AG04450 (cell line): ENCODE measurements at regions not wholly inside any gene's neighbourhood (a gene's known extent, or its start where the extent isn't known, plus 50 kb on each side); places are given as distances from the start of the nearest gene placed in this dataset.

Experiments used
- CTCF ChIA-PET: fragments of 300-600, 350-600 bp; formaldehyde crosslinking; extraction: SDS; loops from one replicate; lab custom pipeline; 2022; ENCODE audit warnings: antibody characterized with exemption, inconsistent platforms; lab: Charles Lee
- POLR2A ChIA-PET: fragments of 350-600 bp; formaldehyde crosslinking; extraction: SDS; loops from one replicate; lab custom pipeline; 2021; ENCODE audit warnings: antibody characterized with exemption, inconsistent platforms; lab: Yijun Ruan, JAX
- DNase-seq: peaks from one replicate; pipeline ENCODE4 v3.0.0-alpha.2; 2011; ENCODE audit warnings: low read depth, low spot score
- H3K27ac ChIP-seq: one replicate; pipeline ENCODE4 v1.5.1; 2012; ENCODE audit warnings: low read depth, low read length, control low read depth
- H3K27me3 ChIP-seq: one replicate; pipeline ENCODE4 v1.6.0; 2012; ENCODE audit warnings: low read length; ENCODE audit not compliant: control insufficient read depth, insufficient read depth
- H3K4me3 ChIP-seq: 2 replicates; pipeline ENCODE4 v1.5.1; 2011; ENCODE audit warnings: mild to moderate bottlenecking, low read depth, low read length, control low read depth
- H3K9me3 ChIP-seq: 2 replicates; pipeline ENCODE4 v1.5.1; 2012; ENCODE audit warnings: low read length; ENCODE audit not compliant: control insufficient read depth, insufficient read depth
- TF ChIP-seq, protein P1 (sequence below): IDR thresholded peaks from 2 replicates; pipeline ENCODE4 v1.5.1; 2011; ENCODE audit warnings: low read depth, low read length, control low read depth, inconsistent platforms

DNA sequence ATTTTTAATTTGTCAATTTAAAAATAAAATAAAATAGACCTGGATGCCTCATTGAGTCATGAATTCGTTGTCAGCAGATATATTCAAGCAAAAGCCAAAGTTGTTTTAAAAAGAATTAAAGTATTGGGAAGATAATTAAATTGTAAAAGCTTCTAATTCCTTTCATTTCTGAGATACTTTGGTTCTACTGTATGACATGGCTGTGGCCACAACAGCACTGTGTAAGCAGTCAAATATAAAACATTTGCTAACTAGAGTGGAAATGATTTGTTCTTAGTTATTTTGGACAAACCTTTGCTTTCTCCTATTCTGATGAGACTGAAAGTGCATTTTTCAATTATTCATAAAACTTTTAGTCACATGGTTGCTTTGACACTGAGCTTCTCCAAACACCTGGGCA, 143.6 kb upstream of the FAM13C start:
- H3K9me3 ChIP-seq = no peaks in the 10 kb centered on the region
- no peaks in the 10 kb centered on the region for H3K27me3 ChIP-seq
- TF ChIP-seq, protein P1, sequence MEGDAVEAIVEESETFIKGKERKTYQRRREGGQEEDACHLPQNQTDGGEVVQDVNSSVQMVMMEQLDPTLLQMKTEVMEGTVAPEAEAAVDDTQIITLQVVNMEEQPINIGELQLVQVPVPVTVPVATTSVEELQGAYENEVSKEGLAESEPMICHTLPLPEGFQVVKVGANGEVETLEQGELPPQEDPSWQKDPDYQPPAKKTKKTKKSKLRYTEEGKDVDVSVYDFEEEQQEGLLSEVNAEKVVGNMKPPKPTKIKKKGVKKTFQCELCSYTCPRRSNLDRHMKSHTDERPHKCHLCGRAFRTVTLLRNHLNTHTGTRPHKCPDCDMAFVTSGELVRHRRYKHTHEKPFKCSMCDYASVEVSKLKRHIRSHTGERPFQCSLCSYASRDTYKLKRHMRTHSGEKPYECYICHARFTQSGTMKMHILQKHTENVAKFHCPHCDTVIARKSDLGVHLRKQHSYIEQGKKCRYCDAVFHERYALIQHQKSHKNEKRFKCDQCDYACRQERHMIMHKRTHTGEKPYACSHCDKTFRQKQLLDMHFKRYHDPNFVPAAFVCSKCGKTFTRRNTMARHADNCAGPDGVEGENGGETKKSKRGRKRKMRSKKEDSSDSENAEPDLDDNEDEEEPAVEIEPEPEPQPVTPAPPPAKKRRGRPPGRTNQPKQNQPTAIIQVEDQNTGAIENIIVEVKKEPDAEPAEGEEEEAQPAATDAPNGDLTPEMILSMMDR = no peak
- H3K4me3 ChIP-seq = no peak overlapping the region
- no peak for DNase-seq
- POLR2A ChIA-PET = no interaction called here
- CTCF ChIA-PET = interaction anchor here (1.7 kb wide), 1 partner anchor 75 kb away, joined by 4 read pairs; no protein-coding TSS in a partner anchor
- no peak overlapping the region for H3K27ac ChIP-seq

DNA sequence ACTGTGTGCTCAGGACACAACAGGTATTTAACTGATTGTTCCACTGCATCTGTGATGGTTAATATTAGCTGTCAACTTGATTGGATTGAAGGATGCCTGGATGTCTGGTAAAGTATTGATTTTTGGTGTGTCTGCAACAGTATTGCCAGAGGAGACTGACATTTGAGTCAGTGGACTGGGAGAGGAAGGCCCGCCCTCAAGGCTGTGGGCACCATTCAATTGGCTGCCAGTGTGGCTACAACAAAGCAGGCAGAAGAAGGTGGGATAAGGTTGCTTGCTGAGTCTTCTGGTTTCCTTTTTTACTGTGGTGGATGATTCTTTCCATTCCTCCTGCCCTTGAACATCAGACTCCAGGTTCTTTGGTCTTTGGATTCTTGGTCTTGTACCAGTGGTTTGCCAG, 137.1 kb upstream of the FAM13C start:
- Histone ChIP-seq H3K4me3 (no peak overlapping the region), H3K9me3 (peaks cover 4% of the 10 kb centered on the region; the same call in 1 of the 2 replicates), H3K27ac (no peak overlapping the region), H3K27me3 (no peaks in the 10 kb centered on the region)
- ChIA-PET POLR2A (no interaction called here), CTCF (no interaction called here)
- DNase-seq = no peak
- TF ChIP-seq, protein P1 = no peak

DNA sequence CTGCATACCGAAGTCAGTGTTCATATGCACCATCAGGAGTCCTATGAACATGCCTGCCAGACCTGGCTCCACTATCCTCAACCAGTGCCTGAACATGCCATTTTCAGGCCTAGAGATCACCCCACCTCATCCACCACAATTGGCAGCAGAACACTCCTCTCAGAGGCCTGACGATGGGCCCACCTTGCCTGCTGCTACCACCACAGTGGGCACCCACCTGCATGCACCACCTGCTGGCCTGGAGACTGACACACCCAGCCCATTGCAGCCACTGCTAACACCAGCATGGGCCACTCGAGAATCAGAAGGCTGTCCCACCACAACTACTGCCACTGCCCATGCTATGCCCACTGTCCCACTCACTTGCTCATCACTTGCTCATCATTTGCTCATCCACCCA, 130.7 kb upstream of the FAM13C start:
- Histone ChIP-seq H3K9me3 (peaks cover 4% of the 10 kb centered on the region; the same call in 1 of the 2 replicates), H3K27ac (no peak overlapping the region), H3K27me3 (no peaks in the 10 kb centered on the region), H3K4me3 (no peak overlapping the region)
- no peak for DNase-seq
- TF ChIP-seq, protein P1 = no peak
- ChIA-PET POLR2A (no interaction called here), CTCF (no interaction called here)

DNA sequence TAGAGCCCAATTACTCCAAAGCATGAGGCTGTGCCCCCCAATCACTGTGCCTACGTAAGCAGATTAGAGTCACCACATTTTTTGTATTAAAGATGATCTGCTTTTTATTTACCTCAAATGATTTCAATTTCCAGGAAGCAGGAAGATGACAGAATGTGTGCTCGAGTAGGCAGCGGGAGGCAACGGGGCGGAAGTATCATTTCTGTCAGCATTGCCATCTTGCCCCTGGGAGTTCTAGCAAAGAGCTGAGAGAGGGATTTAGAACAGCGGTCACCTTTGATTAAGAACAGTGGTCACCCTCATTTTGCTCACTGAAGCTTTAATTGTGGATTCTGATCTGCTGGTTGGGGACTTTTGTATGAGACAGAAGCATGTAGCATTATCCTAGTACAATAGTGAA, 117.1 kb upstream of the FAM13C start:
- POLR2A ChIA-PET = no interaction called here
- no peaks in the 10 kb centered on the region for H3K9me3 ChIP-seq
- H3K4me3 ChIP-seq = no peak overlapping the region
- no peaks in the 10 kb centered on the region for H3K27me3 ChIP-seq
- CTCF ChIA-PET = no interaction called here
- TF ChIP-seq, protein P1 = no peak
- H3K27ac ChIP-seq = no peak overlapping the region
- no peak for DNase-seq

DNA sequence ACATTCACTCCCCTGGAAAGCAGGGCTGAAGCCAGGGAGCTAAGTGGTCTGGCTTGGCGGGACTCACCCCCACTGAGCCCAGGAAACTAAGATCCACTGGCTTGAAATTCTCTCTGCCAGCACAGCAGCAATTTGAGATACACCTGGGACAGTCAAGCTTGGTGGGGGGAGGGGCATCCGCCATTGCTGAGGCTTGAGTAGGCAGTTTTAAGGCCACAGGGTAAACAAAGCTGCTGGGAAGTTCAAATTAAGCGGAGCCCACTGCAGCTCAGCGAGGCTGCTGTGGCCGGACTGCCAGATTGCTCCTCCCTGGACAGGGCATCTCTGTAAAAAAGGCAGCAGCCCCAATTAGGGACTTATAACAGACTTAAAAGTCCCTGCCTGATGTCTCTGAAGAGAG, 108.2 kb upstream of the FAM13C start:
- POLR2A ChIA-PET = interaction anchor here (0.7 kb wide), 1 partner anchor 550 kb away, joined by 3 read pairs; no protein-coding TSS in a partner anchor
- TF ChIP-seq, protein P1 = no peak
- Histone ChIP-seq H3K27me3 (no peaks in the 10 kb centered on the region), H3K27ac (no peak overlapping the region), H3K9me3 (no peaks in the 10 kb centered on the region; the same call in 1 of the 2 replicates), H3K4me3 (no peak overlapping the region)
- no peak for DNase-seq
- CTCF ChIA-PET = interaction anchor here (0.7 kb wide), 1 partner anchor 538 kb away, joined by 4 read pairs; no protein-coding TSS in a partner anchor
